ENCODE measurements at regions not wholly inside any gene's neighbourhood (a gene's known extent, or its start where the extent isn't known, plus 50 kb on each side); places are given as distances from the start of the nearest gene placed in this dataset.

GRCh38 chr18:38494065-38494464 lies 928.5 kb upstream of the CELF4 start:
- no peak for TF ChIP-seq CTCF (IDR thresholded peaks at IDR 0.05)
- TF ChIP-seq EP300 (IDR thresholded peaks at IDR 0.05) = no peak
- no peak for TF ChIP-seq POLR2A (IDR thresholded peaks at IDR 0.05)
